Sigmoid colon (tissue), 4 donors: ENCODE measurements at regions not wholly inside any gene's neighbourhood (a gene's known extent, or its start where the extent isn't known, plus 50 kb on each side); places are given as distances from the start of the nearest gene placed in this dataset.

Experiments used
- CTCF ChIP-seq, 4 experiments: fragments of 450-650 bp in 3 of 4; fragments of 200-600 bp in 1 of 4; IDR thresholded peaks; one replicate each; pipeline ENCODE4 v1.5.1; 2016 to 2019; ENCODE audit warnings: antibody characterized with exemption in 4 of 4, mild to moderate bottlenecking in 3 of 4, moderate library complexity in 2 of 4
- EP300 ChIP-seq, 4 donors: sonication (generic); formaldehyde crosslinking; IDR thresholded peaks; one replicate each; pipeline ENCODE4 v1.6.1; 2017; ENCODE audit warnings: antibody characterized with exemption in 4 of 4
- POLR2A ChIP-seq, 2 donors: fragments of 450-650 bp; IDR thresholded peaks; one replicate each; pipeline ENCODE4 v1.6.1; 2016; ENCODE audit warnings: antibody characterized with exemption in 2 of 2, mild to moderate bottlenecking in 2 of 2, moderate library complexity in 2 of 2
- POLR2AphosphoS5 ChIP-seq, 4 donors: sonication (generic); formaldehyde crosslinking; IDR thresholded peaks; one replicate each; pipeline ENCODE4 v1.6.1; 2017; ENCODE audit warnings: antibody characterized with exemption in 4 of 4

DNA sequence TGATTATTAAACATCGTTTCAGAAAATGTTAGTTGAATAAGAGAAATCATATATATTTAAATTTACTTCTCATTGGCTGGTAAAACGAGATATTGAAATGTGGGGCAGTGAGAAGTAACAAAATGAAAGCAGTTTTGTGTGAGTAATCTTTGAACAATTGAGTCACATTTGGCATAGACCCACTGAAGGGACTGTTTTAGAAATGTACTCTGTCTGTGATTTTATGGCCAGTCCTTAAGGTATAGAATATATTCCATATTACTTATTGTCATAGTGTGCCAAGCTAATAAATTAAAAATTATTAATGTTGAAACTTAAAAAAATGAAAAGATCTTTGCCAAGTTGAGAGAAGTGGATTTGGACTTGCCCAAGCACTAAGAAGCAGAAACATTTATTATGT, 222.4 kb upstream of the COL3A1 start:
- TF ChIP-seq POLR2AphosphoS5 (IDR thresholded peaks at IDR 0.05) (no peak), CTCF (IDR thresholded peaks at IDR 0.05) (no peak), EP300 (IDR thresholded peaks at IDR 0.05) (no peak), POLR2A (IDR thresholded peaks at IDR 0.05) (no peak)
